HepG2 (cell line): ENCODE measurements at regions not wholly inside any gene's neighbourhood (a gene's known extent, or its start where the extent isn't known, plus 50 kb on each side); places are given as distances from the start of the nearest gene placed in this dataset.

Experiments
- ATAC-seq: fragments of 200-7000 bp; cut with Tn5 transposase; 3 replicates; pipeline ENCODE4 v1.9.1; 2020; ENCODE audit warnings: mild to moderate bottlenecking, moderate library complexity
- BruUV-seq: library from RNA; stranded (reverse); fragments of 400-500 nt; replicated peaks from 2 replicates; lab custom pipeline; 2021; lab: Mats Ljungman, UMichigan
- CTCF ChIA-PET: fragments of 300-600 bp; formaldehyde crosslinking; extraction: SDS; loops from one replicate; lab custom pipeline; 2021; ENCODE audit warnings: low total read pairs, inconsistent platforms, low intra/inter-chr PET ratio; lab: Yijun Ruan, JAX
- POLR2A ChIA-PET: fragments of 350-600 bp; sonication (Branson Sonifier 250); formaldehyde crosslinking; loops from one replicate; lab custom pipeline; 2020; ENCODE audit warnings: antibody characterized with exemption, inconsistent platforms; lab: Yijun Ruan, JAX
- DNase-seq: peaks from one replicate; pipeline ENCODE4 v3.0.0-alpha.2; 2015; ENCODE audit warnings: low spot score
- FAIRE-seq: peaks from 3 replicates; lab custom pipeline; 2011; peaks lifted over from hg19 to GRCh38; lab: Jason Lieb, UNC
- H2AFZ ChIP-seq: one replicate; pipeline ENCODE4 v1.6.1; 2011; ENCODE audit warnings: low read length, inconsistent platforms
- H3K27ac ChIP-seq: fragments of 300-600 bp; 3 replicates; pipeline ENCODE4 v1.8.0; 2011; ENCODE audit warnings: mixed run types, mild to moderate bottlenecking, mixed read lengths, low read length, inconsistent platforms; ENCODE audit not compliant: insufficient read depth; ENCODE audit errors: extremely low read length
- H3K27me3 ChIP-seq, 2 experiments: fragments of 200-600 bp in 1 of 2; 2 replicates in 1 of 2; 3 replicates in 1 of 2; pipeline versions ENCODE4 v1.6.0 to v1.8.0; 2011; ENCODE audit warnings: low read length in 2 of 2, mild to moderate bottlenecking in 2 of 2, moderate library complexity in 2 of 2, inconsistent platforms in 1 of 2; ENCODE audit not compliant: insufficient read depth in 2 of 2, control insufficient read depth in 1 of 2
- H3K36me3 ChIP-seq, 2 experiments: fragments of 200-600 bp in 1 of 2; replicated peaks in 1 of 2; 2 replicates in 1 of 2; 3 replicates in 1 of 2; pipeline versions ENCODE4 v1.5.1 to v1.8.0; 2011; ENCODE audit warnings: low read length in 2 of 2, inconsistent platforms in 1 of 2; ENCODE audit not compliant: insufficient read depth in 2 of 2, control insufficient read depth in 1 of 2
- H3K4me1 ChIP-seq: 2 replicates; pipeline ENCODE4 v1.5.1; 2012; ENCODE audit warnings: low read length, inconsistent platforms; ENCODE audit not compliant: insufficient read depth
- H3K4me2 ChIP-seq: 2 replicates; pipeline ENCODE4 v1.6.0; 2011; ENCODE audit warnings: low read depth, low read length, inconsistent platforms
- H3K4me3 ChIP-seq, 3 experiments: fragments of 200-600 bp in 1 of 3; sonication (generic), shearing (Covaris generic) in 1 of 3; replicated peaks in 1 of 3; 2 replicates each; pipeline ENCODE4 v1.5.1; 2011 to 2016; ENCODE audit warnings: low read length in 3 of 3, inconsistent platforms in 2 of 3, low read depth in 2 of 3, mild to moderate bottlenecking in 2 of 3, control low read depth in 1 of 3, mixed read lengths in 1 of 3; ENCODE audit not compliant: insufficient read depth in 1 of 3
- H3K79me2 ChIP-seq: one replicate; pipeline ENCODE4 v1.6.1; 2011; ENCODE audit warnings: low read length, inconsistent platforms; ENCODE audit not compliant: insufficient read depth
- H3K9ac ChIP-seq: 2 replicates; pipeline ENCODE4 v1.6.0; 2011; ENCODE audit warnings: mild to moderate bottlenecking, low read depth, low read length, inconsistent platforms; ENCODE audit not compliant: insufficient read depth
- H3K9me3 ChIP-seq: 2 replicates; pipeline ENCODE4 v1.5.1; 2012; ENCODE audit warnings: mild to moderate bottlenecking, low read length
- H4K20me1 ChIP-seq: 2 replicates; pipeline ENCODE4 v1.6.0; 2011; ENCODE audit warnings: inconsistent platforms, mild to moderate bottlenecking, low read length, moderate library complexity; ENCODE audit not compliant: insufficient read depth
- DBP ChIP-seq: sonication (generic); formaldehyde crosslinking; IDR thresholded peaks from 2 replicates; pipeline ENCODE4 v1.4.0; 2020; ENCODE audit warnings: missing genetic modification reagents; ENCODE audit errors: not compliant biosample characterization
- DNMT3B ChIP-seq: conservative IDR thresholded peaks from 2 replicates; pipeline ENCODE4 v1.6.1; 2016; ENCODE audit warnings: missing biosample characterization, control low read depth
- PAXIP1 ChIP-seq: sonication (generic); formaldehyde crosslinking; conservative IDR thresholded peaks from 2 replicates; pipeline ENCODE4 v1.4.0; 2020; ENCODE audit warnings: mild to moderate bottlenecking, missing genetic modification reagents, moderate library complexity
- TBX3 ChIP-seq: fragments of 450-650 bp; IDR thresholded peaks from 2 replicates; pipeline ENCODE4 v1.6.1; 2017; ENCODE audit warnings: antibody characterized with exemption, mild to moderate bottlenecking, inconsistent platforms, borderline replicate concordance
- ZBED4 ChIP-seq: sonication (generic); formaldehyde crosslinking; IDR thresholded peaks from 2 replicates; pipeline ENCODE4 v1.4.0; 2020; ENCODE audit warnings: missing genetic modification reagents, borderline replicate concordance
- ZNF451 ChIP-seq: sonication (generic); formaldehyde crosslinking; IDR thresholded peaks from 2 replicates; pipeline ENCODE4 v1.5.0; 2020; ENCODE audit warnings: mild to moderate bottlenecking, missing genetic modification reagents
- ZNF549 ChIP-seq: sonication (generic); formaldehyde crosslinking; IDR thresholded peaks from 2 replicates; pipeline ENCODE4 v1.5.0; 2020; ENCODE audit warnings: missing genetic modification reagents
- ZNF580 ChIP-seq: IDR thresholded peaks from 2 replicates; pipeline ENCODE4 v1.6.1; 2016; ENCODE audit warnings: low read depth, borderline replicate concordance
- ZNF652 ChIP-seq: IDR thresholded peaks from 2 replicates; pipeline ENCODE4 v1.6.1; 2016; ENCODE audit warnings: low read depth, borderline replicate concordance
- WGBS: methylation state at CpG from one replicate; pipeline ENCODE4 v1.1.6; 2017; ENCODE audit warnings: low lambda C conversion rate; 5-methylcytosine and 5-hydroxymethylcytosine counted together
- in situ Hi-C: cut with HindIII; loops from 2 replicates; pipeline ENCODE4 v1.10.0; 2017; ENCODE audit warnings: low pct_unique_long_range_greater_than_20kb; ENCODE audit not compliant: extremely low pct_ligation_motif_present
- intact Hi-C: fragments of 100-400 bp; cut with micrococcal nuclease; formaldehyde crosslinking; loops from one replicate; pipeline ENCODE4 v1.10.0; 2022; ENCODE audit not compliant: unreplicated experiment

GRCh38 chr10:121152033-121152432 lies 300.9 kb downstream of the WDR11 start:
- in situ Hi-C loops = no loop called here
- no peak for TF ChIP-seq ZBED4 (CRISPR knock-in tag)
- no peak for TF ChIP-seq DBP
- no peak for TF ChIP-seq ZNF652
- TF ChIP-seq PAXIP1 = no peak
- TF ChIP-seq ZNF451 (CRISPR knock-in tag) = no peak
- TF ChIP-seq ZNF580 (CRISPR knock-in tag) = no peak
- no peak for TF ChIP-seq DNMT3B (CRISPR knock-in tag)
- TF ChIP-seq ZNF549 (CRISPR knock-in tag) = no peak
- no peak for TF ChIP-seq TBX3
- TF ChIP-seq, all 625 proteins: peak for 0
- Histone ChIP-seq H2AFZ (no peak overlapping the region), H3K4me3 (no peak overlapping the region), H3K9me3 (no peaks in the 10 kb centered on the region), H3K27ac (no peak overlapping the region), H3K27me3 (no peaks in the 10 kb centered on the region), H3K79me2 (no peaks in the 10 kb centered on the region), H3K4me2 (no peak overlapping the region), H3K36me3 (no peaks in the 10 kb centered on the region), H3K9ac (no peak overlapping the region), H3K4me1 (peaks cover 24% of the 10 kb centered on the region), H4K20me1 (no peaks in the 10 kb centered on the region)
- intact Hi-C loops = no loop called here
- POLR2A ChIA-PET = no interaction called here
- WGBS = 39% methylated on average over 2 of the region's 2 CpGs
- ATAC-seq = no peak
- no TSS peak for BruUV-seq
- FAIRE-seq = no peak
- CTCF ChIA-PET = no interaction called here
- DNase-seq = no peak
